ENCODE measurements at regions not wholly inside any gene's neighbourhood (a gene's known extent, or its start where the extent isn't known, plus 50 kb on each side); places are given as distances from the start of the nearest gene placed in this dataset.

DNA sequence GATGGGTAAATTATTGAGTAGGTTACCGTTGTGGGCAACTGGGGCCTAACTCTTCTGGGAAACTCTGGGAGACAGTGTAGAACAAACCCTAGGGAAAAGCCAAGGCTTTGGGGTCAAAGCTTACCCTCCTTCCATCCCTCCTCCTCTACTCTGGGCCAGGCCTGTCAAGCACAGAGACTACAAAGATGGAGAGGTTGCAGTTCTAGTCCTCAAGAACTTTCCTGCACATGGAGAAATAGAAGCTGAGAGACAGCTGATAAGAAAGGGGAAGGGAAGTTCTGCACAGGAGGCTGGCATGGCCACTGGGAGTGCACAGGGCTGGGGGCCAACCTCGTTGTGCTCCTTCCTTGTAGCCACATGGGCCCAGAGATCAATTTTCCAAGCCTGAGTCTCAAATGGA, 67.2 kb upstream of the ALX4 start:
- no peaks in the 10 kb centered on the region for H3K9me3 ChIP-seq
- DNase-seq (ENCODE audit: low read depth in 1 of 2, low spot score in 1 of 2) (no peak), ATAC-seq (no peak), FAIRE-seq (no peak)
- no peaks in the 10 kb centered on the region for H3K4me1 ChIP-seq
- TF ChIP-seq POLR2AphosphoS2 (conservative IDR thresholded peaks at IDR 0.05; ENCODE audit: low read length) (no peak), RAD21 (conservative IDR thresholded peaks at IDR 0.05 in 1 of 2, IDR thresholded peaks at IDR 0.05 in 1 of 2) (no peak), POLR2A (IDR thresholded peaks at IDR 0.05; ENCODE audit: low read length) (no peak), ZFP36 (IDR thresholded peaks at IDR 0.05; ENCODE audit: borderline replicate concordance, partially characterized antibody) (no peak), RFX5 (IDR thresholded peaks at IDR 0.05) (no peak), FOSB (CRISPR knock-in tag; IDR thresholded peaks at IDR 0.05) (no peak), PHF8 (IDR thresholded peaks at IDR 0.05; ENCODE audit: borderline replicate concordance, low read depth) (no peak), ELK1 (IDR thresholded peaks at IDR 0.05; ENCODE audit: low read depth, low read length) (no peak), ZC3H11A (IDR thresholded peaks at IDR 0.05) (no peak), RCOR1 (IDR thresholded peaks at IDR 0.05; ENCODE audit: low read depth, low read length) (no peak), SREBF2 (IDR thresholded peaks at IDR 0.05) (no peak), HOXA7 (CRISPR knock-in tag; IDR thresholded peaks at IDR 0.05) (no peak)
- TF ChIP-seq, protein P1, sequence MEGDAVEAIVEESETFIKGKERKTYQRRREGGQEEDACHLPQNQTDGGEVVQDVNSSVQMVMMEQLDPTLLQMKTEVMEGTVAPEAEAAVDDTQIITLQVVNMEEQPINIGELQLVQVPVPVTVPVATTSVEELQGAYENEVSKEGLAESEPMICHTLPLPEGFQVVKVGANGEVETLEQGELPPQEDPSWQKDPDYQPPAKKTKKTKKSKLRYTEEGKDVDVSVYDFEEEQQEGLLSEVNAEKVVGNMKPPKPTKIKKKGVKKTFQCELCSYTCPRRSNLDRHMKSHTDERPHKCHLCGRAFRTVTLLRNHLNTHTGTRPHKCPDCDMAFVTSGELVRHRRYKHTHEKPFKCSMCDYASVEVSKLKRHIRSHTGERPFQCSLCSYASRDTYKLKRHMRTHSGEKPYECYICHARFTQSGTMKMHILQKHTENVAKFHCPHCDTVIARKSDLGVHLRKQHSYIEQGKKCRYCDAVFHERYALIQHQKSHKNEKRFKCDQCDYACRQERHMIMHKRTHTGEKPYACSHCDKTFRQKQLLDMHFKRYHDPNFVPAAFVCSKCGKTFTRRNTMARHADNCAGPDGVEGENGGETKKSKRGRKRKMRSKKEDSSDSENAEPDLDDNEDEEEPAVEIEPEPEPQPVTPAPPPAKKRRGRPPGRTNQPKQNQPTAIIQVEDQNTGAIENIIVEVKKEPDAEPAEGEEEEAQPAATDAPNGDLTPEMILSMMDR (IDR thresholded peaks at IDR 0.05): no peak
- WGBS (ENCODE audit: missing lambda C conversion rate): 32% methylated on average over 2 of the region's 2 CpGs
- H3K27ac ChIP-seq: no peak overlapping the region
- ChIA-PET CTCF (no interaction called here), POLR2A (no interaction called here)
- H3K4me3 ChIP-seq: no peak overlapping the region
- no peak overlapping the region for H3K4me2 ChIP-seq

GRCh38 chr11:44377914-44378321, 68.0 kb upstream of the ALX4 start:
- no peak overlapping the region for H3K4me2 ChIP-seq
- ChIA-PET POLR2A (no interaction called here), CTCF (no interaction called here)
- DNase-seq (ENCODE audit: low read depth in 1 of 2, low spot score in 1 of 2) (no peak), FAIRE-seq (no peak), ATAC-seq (no peak)
- TF ChIP-seq GATA3 (IDR thresholded peaks at IDR 0.05; ENCODE audit: borderline replicate concordance): no peak
- TF ChIP-seq JUNB (IDR thresholded peaks at IDR 0.05): no peak
- TF ChIP-seq CEBPB (IDR thresholded peaks at IDR 0.05): no peak
- no peak for TF ChIP-seq EHF (CRISPR knock-in tag; IDR thresholded peaks at IDR 0.05)
- TF ChIP-seq HMGXB4 (CRISPR knock-in tag; IDR thresholded peaks at IDR 0.05; ENCODE audit: borderline replicate concordance): no peak
- no peak for TF ChIP-seq HOXB5 (CRISPR knock-in tag; IDR thresholded peaks at IDR 0.05)
- no peak for TF ChIP-seq ESRRA (IDR thresholded peaks at IDR 0.05; ENCODE audit: borderline replicate concordance, low read length)
- TF ChIP-seq RFX5 (IDR thresholded peaks at IDR 0.05): no peak
- TF ChIP-seq, protein P2, sequence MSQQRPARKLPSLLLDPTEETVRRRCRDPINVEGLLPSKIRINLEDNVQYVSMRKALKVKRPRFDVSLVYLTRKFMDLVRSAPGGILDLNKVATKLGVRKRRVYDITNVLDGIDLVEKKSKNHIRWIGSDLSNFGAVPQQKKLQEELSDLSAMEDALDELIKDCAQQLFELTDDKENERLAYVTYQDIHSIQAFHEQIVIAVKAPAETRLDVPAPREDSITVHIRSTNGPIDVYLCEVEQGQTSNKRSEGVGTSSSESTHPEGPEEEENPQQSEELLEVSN (IDR thresholded peaks at IDR 0.05; ENCODE audit: borderline replicate concordance, low read depth): no peak
- no peak for TF ChIP-seq CBX2 (IDR thresholded peaks at IDR 0.05; ENCODE audit: borderline replicate concordance, low read depth)
- TF ChIP-seq KDM1A (IDR thresholded peaks at IDR 0.05; ENCODE audit: low read depth): no peak
- WGBS (ENCODE audit: missing lambda C conversion rate): 65% methylated on average over 4 of the region's 4 CpGs
- no peaks in the 10 kb centered on the region for H3K4me1 ChIP-seq
- no peak overlapping the region for H3K4me3 ChIP-seq
- no peak overlapping the region for H3K27ac ChIP-seq
- no peaks in the 10 kb centered on the region for H3K9me3 ChIP-seq

All from A549 (cell line).